Mammary epithelial cell (primary cell): ENCODE measurements at regions not wholly inside any gene's neighbourhood (a gene's known extent, or its start where the extent isn't known, plus 50 kb on each side); places are given as distances from the start of the nearest gene placed in this dataset.

Experiments
- EZH2 ChIP-seq: IDR thresholded peaks from 2 replicates; pipeline ENCODE4 v1.6.1; 2012; ENCODE audit warnings: low read length, inconsistent platforms, borderline replicate concordance
- TF ChIP-seq, protein P1 (sequence below), 2 donors: IDR thresholded peaks in 1 of 2; conservative IDR thresholded peaks in 1 of 2; 2 replicates each; pipeline ENCODE4 v1.5.1; 2011 to 2012; ENCODE audit warnings: inconsistent platforms in 2 of 2, low read length in 2 of 2, mild to moderate bottlenecking in 2 of 2, control low read depth in 1 of 2, low read depth in 1 of 2; ENCODE audit not compliant: insufficient read depth in 1 of 2; ENCODE audit errors: extremely low read depth in 1 of 2

DNA sequence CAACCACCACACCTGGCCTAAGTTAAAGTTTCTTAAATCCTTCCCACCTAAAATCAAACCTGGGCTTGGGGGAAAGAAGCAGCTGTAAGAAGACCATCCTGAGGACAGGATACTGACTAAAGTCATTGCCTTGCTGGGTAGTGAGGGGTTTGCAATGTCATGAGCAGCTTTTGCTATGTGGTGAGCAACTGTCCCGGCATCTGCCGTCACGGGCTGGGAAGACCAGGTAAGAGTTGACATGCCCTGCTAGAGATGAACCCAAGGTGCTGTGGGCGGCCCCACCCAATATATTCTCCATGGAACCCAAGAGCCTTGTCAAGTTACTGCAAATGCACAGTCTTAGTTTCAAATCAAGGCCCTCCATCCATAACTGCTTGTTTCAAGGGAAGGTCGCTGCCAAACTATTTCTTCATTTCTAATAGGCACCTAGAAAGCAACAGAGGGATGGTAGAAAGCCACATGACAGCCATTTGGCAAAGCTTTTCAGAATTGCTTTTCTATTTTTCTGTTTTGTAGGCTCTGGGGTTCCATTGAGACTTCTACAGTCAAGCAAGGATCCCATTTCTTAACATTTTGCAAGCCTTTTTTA, 357.8 kb upstream of the JARID2 start:
- TF ChIP-seq, protein P1, sequence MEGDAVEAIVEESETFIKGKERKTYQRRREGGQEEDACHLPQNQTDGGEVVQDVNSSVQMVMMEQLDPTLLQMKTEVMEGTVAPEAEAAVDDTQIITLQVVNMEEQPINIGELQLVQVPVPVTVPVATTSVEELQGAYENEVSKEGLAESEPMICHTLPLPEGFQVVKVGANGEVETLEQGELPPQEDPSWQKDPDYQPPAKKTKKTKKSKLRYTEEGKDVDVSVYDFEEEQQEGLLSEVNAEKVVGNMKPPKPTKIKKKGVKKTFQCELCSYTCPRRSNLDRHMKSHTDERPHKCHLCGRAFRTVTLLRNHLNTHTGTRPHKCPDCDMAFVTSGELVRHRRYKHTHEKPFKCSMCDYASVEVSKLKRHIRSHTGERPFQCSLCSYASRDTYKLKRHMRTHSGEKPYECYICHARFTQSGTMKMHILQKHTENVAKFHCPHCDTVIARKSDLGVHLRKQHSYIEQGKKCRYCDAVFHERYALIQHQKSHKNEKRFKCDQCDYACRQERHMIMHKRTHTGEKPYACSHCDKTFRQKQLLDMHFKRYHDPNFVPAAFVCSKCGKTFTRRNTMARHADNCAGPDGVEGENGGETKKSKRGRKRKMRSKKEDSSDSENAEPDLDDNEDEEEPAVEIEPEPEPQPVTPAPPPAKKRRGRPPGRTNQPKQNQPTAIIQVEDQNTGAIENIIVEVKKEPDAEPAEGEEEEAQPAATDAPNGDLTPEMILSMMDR (conservative IDR thresholded peaks at IDR 0.05 in 1 of 2, IDR thresholded peaks at IDR 0.05 in 1 of 2; ENCODE audit: extremely low read depth in 1 of 2, insufficient read depth in 1 of 2, low read depth in 1 of 2, low read length in 2 of 2) = no peak
- no peak for TF ChIP-seq EZH2
